SK-N-SH treated with all-trans-retinoic acid at 6 μM for 48 hours (cell line): ENCODE measurements at regions not wholly inside any gene's neighbourhood (a gene's known extent, or its start where the extent isn't known, plus 50 kb on each side); places are given as distances from the start of the nearest gene placed in this dataset.

Experiments
- ATAC-seq: fragments of 200-7000 bp; cut with Tn5 transposase; 3 replicates; pipeline ENCODE4 v1.9.1; 2020; ENCODE audit warnings: mild to moderate bottlenecking, moderate library complexity
- ARNTL ChIP-seq: fragments of 450-650 bp; formaldehyde crosslinking; IDR thresholded peaks from 2 replicates; pipeline ENCODE4 v1.5.0; 2020; ENCODE audit warnings: low read depth, mild to moderate bottlenecking, moderate library complexity, borderline replicate concordance
- BACH2 ChIP-seq: fragments of 250-450 bp; sonication (Bioruptor Pico); IDR thresholded peaks from 2 replicates; pipeline ENCODE4 v1.9.0; 2021; ENCODE audit warnings: mild to moderate bottlenecking, borderline replicate concordance
- CSDC2 ChIP-seq: fragments of 250-450 bp; sonication (Bioruptor Pico); IDR thresholded peaks from 2 replicates; pipeline ENCODE4 v1.5.0; 2020; ENCODE audit warnings: mild to moderate bottlenecking, moderate library complexity
- ESRRG ChIP-seq: fragments of 250-450 bp; sonication (Bioruptor Pico); IDR thresholded peaks from 2 replicates; pipeline ENCODE4 v1.6.1; 2021; ENCODE audit warnings: mild to moderate bottlenecking
- GLIS3 ChIP-seq: fragments of 250-450 bp; sonication (Bioruptor Pico); IDR thresholded peaks from 2 replicates; pipeline ENCODE4 v1.5.0; 2020; ENCODE audit warnings: mild to moderate bottlenecking, moderate library complexity
- OSR1 ChIP-seq: fragments of 250-450 bp; sonication (Bioruptor Pico); IDR thresholded peaks from 2 replicates; pipeline ENCODE4 v1.8.0; 2022; ENCODE audit warnings: moderate library complexity, mild to moderate bottlenecking, inconsistent platforms
- PPARA ChIP-seq: fragments of 250-450 bp; sonication (Bioruptor Pico); IDR thresholded peaks from 2 replicates; pipeline ENCODE4 v1.5.0; 2020; ENCODE audit warnings: mild to moderate bottlenecking, borderline replicate concordance
- RARB ChIP-seq: fragments of 250-450 bp; sonication (Bioruptor Pico); IDR thresholded peaks from 2 replicates; pipeline ENCODE4 v1.8.0; 2021; ENCODE audit warnings: mild to moderate bottlenecking, moderate library complexity
- SNAI2 ChIP-seq: fragments of 250-450 bp; sonication (Bioruptor Pico); IDR thresholded peaks from 2 replicates; pipeline ENCODE4 v1.5.0; 2020; ENCODE audit warnings: mild to moderate bottlenecking, moderate library complexity
- TCF4 ChIP-seq: fragments of 250-450 bp; sonication (Bioruptor Pico); IDR thresholded peaks from 2 replicates; pipeline ENCODE4 v1.8.0; 2021; ENCODE audit warnings: mild to moderate bottlenecking, moderate library complexity, borderline replicate concordance
- TOX ChIP-seq: fragments of 250-450 bp; sonication (Bioruptor Pico); IDR thresholded peaks from 2 replicates; pipeline ENCODE4 v1.8.0; 2021; ENCODE audit warnings: mild to moderate bottlenecking, moderate library complexity, borderline replicate concordance
- ZC3H10 ChIP-seq: fragments of 250-450 bp; sonication (Bioruptor Pico); IDR thresholded peaks from 2 replicates; pipeline ENCODE4 v1.5.1; 2021; ENCODE audit warnings: mild to moderate bottlenecking, moderate library complexity
- ZFP3 ChIP-seq: fragments of 250-450 bp; sonication (Bioruptor Pico); IDR thresholded peaks from 2 replicates; pipeline ENCODE4 v1.5.0; 2020; ENCODE audit warnings: mild to moderate bottlenecking, moderate library complexity
- ZNF565 ChIP-seq: fragments of 450-650 bp; formaldehyde crosslinking; conservative IDR thresholded peaks from 2 replicates; pipeline ENCODE4 v1.5.0; 2020; ENCODE audit warnings: low read depth, mild to moderate bottlenecking, moderate library complexity
- ZNF70 ChIP-seq: fragments of 450-650 bp; formaldehyde crosslinking; IDR thresholded peaks from 2 replicates; pipeline ENCODE4 v1.5.0; 2020; ENCODE audit warnings: mild to moderate bottlenecking, moderate library complexity
- ZNF8 ChIP-seq: fragments of 450-650 bp; formaldehyde crosslinking; IDR thresholded peaks from 2 replicates; pipeline ENCODE4 v1.5.0; 2020; ENCODE audit warnings: mild to moderate bottlenecking, moderate library complexity
- TF ChIP-seq, protein P1 (sequence below): fragments of 250-450 bp; sonication (Bioruptor Pico); IDR thresholded peaks from 2 replicates; pipeline ENCODE4 v1.8.0; 2021; ENCODE audit warnings: low read depth, mild to moderate bottlenecking, moderate library complexity, borderline replicate concordance
- TF ChIP-seq, protein P2 (sequence below): fragments of 250-450 bp; sonication (Bioruptor Pico); IDR thresholded peaks from 2 replicates; pipeline ENCODE4 v1.5.0; 2020; ENCODE audit warnings: mild to moderate bottlenecking, moderate library complexity
- TF ChIP-seq, protein P3 (sequence below): fragments of 250-450 bp; sonication (Bioruptor Pico); IDR thresholded peaks from 2 replicates; pipeline ENCODE4 v1.5.1; 2021; ENCODE audit warnings: mild to moderate bottlenecking, moderate library complexity
- TF ChIP-seq, protein P4 (sequence below): fragments of 250-450 bp; sonication (Bioruptor Pico); IDR thresholded peaks from 2 replicates; pipeline ENCODE4 v1.5.1; 2020; ENCODE audit warnings: low read depth, mild to moderate bottlenecking, moderate library complexity
- TF ChIP-seq, protein P5 (sequence below): fragments of 250-450 bp; sonication (Bioruptor Pico); IDR thresholded peaks from 2 replicates; pipeline ENCODE4 v1.8.0; 2020; ENCODE audit warnings: mild to moderate bottlenecking, moderate library complexity, borderline replicate concordance

DNA sequence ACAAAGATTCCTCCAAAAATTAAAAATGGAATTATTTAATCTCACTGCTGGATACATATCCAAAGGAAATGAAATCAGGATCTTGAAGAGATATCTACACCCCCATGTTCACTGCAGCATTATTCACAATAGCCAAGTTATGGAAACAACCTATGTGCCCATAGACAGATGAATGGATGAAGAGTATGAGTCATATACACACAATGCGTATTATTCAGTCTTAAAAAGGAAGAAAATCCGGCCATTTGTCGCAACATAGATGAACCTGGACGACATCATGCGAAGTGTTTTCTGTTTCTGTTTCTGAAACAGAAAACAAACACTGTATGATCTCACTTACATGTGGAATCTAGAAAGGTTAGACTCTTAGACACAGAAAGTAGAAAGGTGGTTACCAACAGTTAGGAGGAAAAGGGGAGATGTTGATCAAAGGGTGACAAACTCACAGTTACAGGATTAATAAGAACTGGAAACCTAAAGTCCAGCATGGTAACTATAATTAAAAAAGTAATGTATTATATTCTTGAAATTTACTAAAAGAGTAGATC, 87.8 kb upstream of the ERBB4 start:
- TF ChIP-seq ZFP3 (CRISPR knock-in tag) (no peak), CSDC2 (CRISPR knock-in tag) (no peak), SNAI2 (CRISPR knock-in tag) (no peak)
- TF ChIP-seq, protein P1, sequence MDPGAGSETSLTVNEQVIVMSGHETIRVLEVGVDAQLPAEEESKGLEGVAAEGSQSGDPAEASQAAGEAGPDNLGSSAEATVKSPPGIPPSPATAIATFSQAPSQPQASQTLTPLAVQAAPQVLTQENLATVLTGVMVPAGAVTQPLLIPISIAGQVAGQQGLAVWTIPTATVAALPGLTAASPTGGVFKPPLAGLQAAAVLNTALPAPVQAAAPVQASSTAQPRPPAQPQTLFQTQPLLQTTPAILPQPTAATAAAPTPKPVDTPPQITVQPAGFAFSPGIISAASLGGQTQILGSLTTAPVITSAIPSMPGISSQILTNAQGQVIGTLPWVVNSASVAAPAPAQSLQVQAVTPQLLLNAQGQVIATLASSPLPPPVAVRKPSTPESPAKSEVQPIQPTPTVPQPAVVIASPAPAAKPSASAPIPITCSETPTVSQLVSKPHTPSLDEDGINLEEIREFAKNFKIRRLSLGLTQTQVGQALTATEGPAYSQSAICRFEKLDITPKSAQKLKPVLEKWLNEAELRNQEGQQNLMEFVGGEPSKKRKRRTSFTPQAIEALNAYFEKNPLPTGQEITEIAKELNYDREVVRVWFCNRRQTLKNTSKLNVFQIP (CRISPR knock-in tag) = no peak
- TF ChIP-seq, protein P2, sequence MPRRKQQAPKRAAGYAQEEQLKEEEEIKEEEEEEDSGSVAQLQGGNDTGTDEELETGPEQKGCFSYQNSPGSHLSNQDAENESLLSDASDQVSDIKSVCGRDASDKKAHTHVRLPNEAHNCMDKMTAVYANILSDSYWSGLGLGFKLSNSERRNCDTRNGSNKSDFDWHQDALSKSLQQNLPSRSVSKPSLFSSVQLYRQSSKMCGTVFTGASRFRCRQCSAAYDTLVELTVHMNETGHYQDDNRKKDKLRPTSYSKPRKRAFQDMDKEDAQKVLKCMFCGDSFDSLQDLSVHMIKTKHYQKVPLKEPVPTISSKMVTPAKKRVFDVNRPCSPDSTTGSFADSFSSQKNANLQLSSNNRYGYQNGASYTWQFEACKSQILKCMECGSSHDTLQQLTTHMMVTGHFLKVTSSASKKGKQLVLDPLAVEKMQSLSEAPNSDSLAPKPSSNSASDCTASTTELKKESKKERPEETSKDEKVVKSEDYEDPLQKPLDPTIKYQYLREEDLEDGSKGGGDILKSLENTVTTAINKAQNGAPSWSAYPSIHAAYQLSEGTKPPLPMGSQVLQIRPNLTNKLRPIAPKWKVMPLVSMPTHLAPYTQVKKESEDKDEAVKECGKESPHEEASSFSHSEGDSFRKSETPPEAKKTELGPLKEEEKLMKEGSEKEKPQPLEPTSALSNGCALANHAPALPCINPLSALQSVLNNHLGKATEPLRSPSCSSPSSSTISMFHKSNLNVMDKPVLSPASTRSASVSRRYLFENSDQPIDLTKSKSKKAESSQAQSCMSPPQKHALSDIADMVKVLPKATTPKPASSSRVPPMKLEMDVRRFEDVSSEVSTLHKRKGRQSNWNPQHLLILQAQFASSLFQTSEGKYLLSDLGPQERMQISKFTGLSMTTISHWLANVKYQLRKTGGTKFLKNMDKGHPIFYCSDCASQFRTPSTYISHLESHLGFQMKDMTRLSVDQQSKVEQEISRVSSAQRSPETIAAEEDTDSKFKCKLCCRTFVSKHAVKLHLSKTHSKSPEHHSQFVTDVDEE = no peak
- no peak for ATAC-seq

DNA sequence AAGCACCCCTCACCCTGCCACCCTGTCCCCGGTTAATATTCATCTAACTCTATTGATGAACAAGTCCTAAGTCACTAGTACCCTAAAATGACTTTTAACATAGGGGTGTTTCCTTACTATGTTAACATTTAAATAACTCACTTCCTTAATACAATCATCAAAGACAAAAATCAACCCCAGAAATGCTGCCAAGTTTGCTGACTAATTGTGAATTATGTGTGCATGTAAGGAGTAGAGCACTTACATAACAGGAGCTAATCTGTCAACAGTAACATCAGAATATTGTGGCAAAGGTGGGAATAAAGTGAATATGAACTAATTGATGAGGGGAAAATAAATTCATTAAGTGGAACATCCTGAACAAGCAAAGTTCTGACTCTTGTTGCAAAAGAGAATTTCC, 81.4 kb upstream of the ERBB4 start:
- no peak for TF ChIP-seq PPARA
- no peak for TF ChIP-seq ZC3H10 (CRISPR knock-in tag)
- TF ChIP-seq CSDC2 (CRISPR knock-in tag) = no peak
- no peak for TF ChIP-seq ZFP3 (CRISPR knock-in tag)
- no peak for TF ChIP-seq ZNF8
- TF ChIP-seq OSR1 = no peak
- TF ChIP-seq, protein P2 = no peak

DNA sequence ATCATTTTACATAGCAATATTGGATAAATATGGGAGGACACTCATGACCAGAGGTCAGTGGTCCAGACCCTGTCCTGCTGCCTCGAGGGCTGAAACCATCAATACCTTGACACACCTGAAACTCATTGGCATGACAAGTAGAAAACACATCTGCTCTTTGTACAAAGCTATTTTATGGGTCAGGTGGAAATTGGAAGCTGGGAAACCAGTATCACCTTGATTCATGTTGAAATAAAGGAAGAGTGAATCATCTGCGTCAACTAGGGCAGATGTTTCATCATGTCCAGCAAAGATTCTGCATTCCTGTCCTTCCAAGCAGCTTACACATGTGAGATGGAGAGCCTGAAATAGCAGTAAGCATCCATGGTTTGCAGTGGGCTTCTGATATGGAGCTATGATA, 80.0 kb upstream of the ERBB4 start:
- no peak for ATAC-seq
- TF ChIP-seq RARB (no peak), ZNF70 (no peak), SNAI2 (CRISPR knock-in tag) (no peak), TCF4 (CRISPR knock-in tag) (no peak), GLIS3 (CRISPR knock-in tag) (no peak), ZC3H10 (CRISPR knock-in tag) (no peak), ZNF565 (CRISPR knock-in tag) (no peak), CSDC2 (CRISPR knock-in tag) (no peak), ARNTL (CRISPR knock-in tag) (no peak), TOX (CRISPR knock-in tag) (no peak), ZNF8 (no peak), ESRRG (CRISPR knock-in tag) (no peak), BACH2 (CRISPR knock-in tag) (no peak)
- TF ChIP-seq, protein P3, sequence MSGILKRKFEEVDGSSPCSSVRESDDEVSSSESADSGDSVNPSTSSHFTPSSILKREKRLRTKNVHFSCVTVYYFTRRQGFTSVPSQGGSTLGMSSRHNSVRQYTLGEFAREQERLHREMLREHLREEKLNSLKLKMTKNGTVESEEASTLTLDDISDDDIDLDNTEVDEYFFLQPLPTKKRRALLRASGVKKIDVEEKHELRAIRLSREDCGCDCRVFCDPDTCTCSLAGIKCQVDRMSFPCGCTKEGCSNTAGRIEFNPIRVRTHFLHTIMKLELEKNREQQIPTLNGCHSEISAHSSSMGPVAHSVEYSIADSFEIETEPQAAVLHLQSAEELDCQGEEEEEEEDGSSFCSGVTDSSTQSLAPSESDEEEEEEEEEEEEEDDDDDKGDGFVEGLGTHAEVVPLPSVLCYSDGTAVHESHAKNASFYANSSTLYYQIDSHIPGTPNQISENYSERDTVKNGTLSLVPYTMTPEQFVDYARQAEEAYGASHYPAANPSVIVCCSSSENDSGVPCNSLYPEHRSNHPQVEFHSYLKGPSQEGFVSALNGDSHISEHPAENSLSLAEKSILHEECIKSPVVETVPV = no peak
- TF ChIP-seq, protein P4, sequence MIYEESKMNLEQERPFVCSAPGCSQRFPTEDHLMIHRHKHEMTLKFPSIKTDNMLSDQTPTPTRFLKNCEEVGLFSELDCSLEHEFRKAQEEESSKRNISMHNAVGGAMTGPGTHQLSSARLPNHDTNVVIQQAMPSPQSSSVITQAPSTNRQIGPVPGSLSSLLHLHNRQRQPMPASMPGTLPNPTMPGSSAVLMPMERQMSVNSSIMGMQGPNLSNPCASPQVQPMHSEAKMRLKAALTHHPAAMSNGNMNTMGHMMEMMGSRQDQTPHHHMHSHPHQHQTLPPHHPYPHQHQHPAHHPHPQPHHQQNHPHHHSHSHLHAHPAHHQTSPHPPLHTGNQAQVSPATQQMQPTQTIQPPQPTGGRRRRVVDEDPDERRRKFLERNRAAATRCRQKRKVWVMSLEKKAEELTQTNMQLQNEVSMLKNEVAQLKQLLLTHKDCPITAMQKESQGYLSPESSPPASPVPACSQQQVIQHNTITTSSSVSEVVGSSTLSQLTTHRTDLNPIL (CRISPR knock-in tag) = no peak
- TF ChIP-seq, protein P5, sequence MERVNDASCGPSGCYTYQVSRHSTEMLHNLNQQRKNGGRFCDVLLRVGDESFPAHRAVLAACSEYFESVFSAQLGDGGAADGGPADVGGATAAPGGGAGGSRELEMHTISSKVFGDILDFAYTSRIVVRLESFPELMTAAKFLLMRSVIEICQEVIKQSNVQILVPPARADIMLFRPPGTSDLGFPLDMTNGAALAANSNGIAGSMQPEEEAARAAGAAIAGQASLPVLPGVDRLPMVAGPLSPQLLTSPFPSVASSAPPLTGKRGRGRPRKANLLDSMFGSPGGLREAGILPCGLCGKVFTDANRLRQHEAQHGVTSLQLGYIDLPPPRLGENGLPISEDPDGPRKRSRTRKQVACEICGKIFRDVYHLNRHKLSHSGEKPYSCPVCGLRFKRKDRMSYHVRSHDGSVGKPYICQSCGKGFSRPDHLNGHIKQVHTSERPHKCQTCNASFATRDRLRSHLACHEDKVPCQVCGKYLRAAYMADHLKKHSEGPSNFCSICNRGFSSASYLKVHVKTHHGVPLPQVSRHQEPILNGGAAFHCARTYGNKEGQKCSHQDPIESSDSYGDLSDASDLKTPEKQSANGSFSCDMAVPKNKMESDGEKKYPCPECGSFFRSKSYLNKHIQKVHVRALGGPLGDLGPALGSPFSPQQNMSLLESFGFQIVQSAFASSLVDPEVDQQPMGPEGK = no peak
- TF ChIP-seq, protein P1 (CRISPR knock-in tag) = no peak
- TF ChIP-seq, all 23 proteins: peak for 0

More for the DNA sequence above, 81.4 kb upstream of the ERBB4 start:
- no peak for ATAC-seq
